Activated CD8-positive, alpha-beta memory T cell treated with anti-CD3 and anti-CD28 coated beads for 1 hour (primary cell): ENCODE measurements at regions not wholly inside any gene's neighbourhood (a gene's known extent, or its start where the extent isn't known, plus 50 kb on each side); places are given as distances from the start of the nearest gene placed in this dataset.

ENCODE experiments used
- DNase-seq, 2 donors: peaks; one replicate each; pipeline ENCODE4 v3.0.0-alpha.2; 2020; ENCODE audit warnings: low read depth in 1 of 2; ENCODE audit errors: extremely low read depth in 1 of 2

GRCh38 chr15:70314688-70315087, 217.0 kb upstream of the TLE3 start:
- DNase-seq, result no peak

- no peak for DNase-seq
These were observed 216.3 kb upstream of the TLE3 start for GRCh38 chr15:70314018-70314354.

GRCh38 chr15:70313099-70314017, 215.6 kb upstream of the TLE3 start:
- no peak for DNase-seq

GRCh38 chr15:70311821-70312220, 214.1 kb upstream of the TLE3 start:
- DNase-seq, result no peak

- no peak for DNase-seq
These were observed 212.0 kb upstream of the TLE3 start for GRCh38 chr15:70309716-70310115.

GRCh38 chr15:70308735-70309434, 211.2 kb upstream of the TLE3 start:
- DNase-seq, result no peak

- DNase-seq, result no peak
These were observed 210.5 kb upstream of the TLE3 start for GRCh38 chr15:70308011-70308734.

- no peak for DNase-seq
These were observed 208.9 kb upstream of the TLE3 start for GRCh38 chr15:70306582-70306981.

- DNase-seq, result no peak
These were observed 208.4 kb upstream of the TLE3 start for GRCh38 chr15:70306081-70306480.

- no peak for DNase-seq
These were observed 206.3 kb upstream of the TLE3 start for GRCh38 chr15:70303981-70304380.

- DNase-seq, result no peak
These were observed 204.6 kb upstream of the TLE3 start for GRCh38 chr15:70302360-70302759.

GRCh38 chr15:70301396-70301795, 203.7 kb upstream of the TLE3 start:
- no peak for DNase-seq

- peak; percentile 51 to 52 for DNase-seq
These were observed 202.5 kb upstream of the TLE3 start for GRCh38 chr15:70299931-70300869.

GRCh38 chr15:70297465-70298058, 199.8 kb upstream of the TLE3 start:
- no peak for DNase-seq

- no peak for DNase-seq
These were observed 197.1 kb upstream of the TLE3 start for GRCh38 chr15:70294731-70295305.

- no peak for DNase-seq
These were observed 196.1 kb upstream of the TLE3 start for GRCh38 chr15:70293591-70294470.

GRCh38 chr15:70293138-70293537, 195.4 kb upstream of the TLE3 start:
- no peak for DNase-seq

- no peak for DNase-seq
These were observed 194.5 kb upstream of the TLE3 start for GRCh38 chr15:70292076-70292760.
